ENCODE measurements at regions not wholly inside any gene's neighbourhood (a gene's known extent, or its start where the extent isn't known, plus 50 kb on each side); places are given as distances from the start of the nearest gene placed in this dataset.

GRCh38 chr6:23910420-23910819, 215.6 kb upstream of the NRSN1 start:
- Mint-ChIP-seq H3K9me3 (peaks cover 10% of the 10 kb centered on the region), H3K4me1 (peaks cover 9% of the 10 kb centered on the region), H3K27ac (no peak overlapping the region), H3K4me3 (no peak overlapping the region), H3K27me3 (ENCODE audit: low read depth) (no peaks in the 10 kb centered on the region), H3K36me3 (no peaks in the 10 kb centered on the region)
- ChIA-PET POLR2A (interaction anchor here (0.7 kb wide), 1 partner anchor 32 kb away, joined by 5 read pairs; no protein-coding TSS in a partner anchor), CTCF (interaction anchor here (0.7 kb wide), 1 partner anchor 336 kb away, joined by 3 read pairs; no protein-coding TSS in a partner anchor)
- ATAC-seq, result no peak
- TF ChIP-seq NFE2L1 (CRISPR knock-in tag; IDR thresholded peaks at IDR 0.05) (no peak), E2F1 (CRISPR knock-in tag; IDR thresholded peaks at IDR 0.05) (no peak), NR1H2 (CRISPR knock-in tag; IDR thresholded peaks at IDR 0.05) (no peak), ZNF232 (CRISPR knock-in tag; IDR thresholded peaks at IDR 0.05) (no peak), PREB (CRISPR knock-in tag; IDR thresholded peaks at IDR 0.05; ENCODE audit: borderline replicate concordance) (no peak), SMAD3 (CRISPR knock-in tag; IDR thresholded peaks at IDR 0.05; ENCODE audit: borderline replicate concordance) (no peak)
- DNase-seq (ENCODE audit: low spot score), result no peak

- Mint-ChIP-seq H3K27ac (no peak overlapping the region), H3K4me1 (no peaks in the 10 kb centered on the region), H3K4me3 (no peak overlapping the region), H3K36me3 (no peaks in the 10 kb centered on the region), H3K9me3 (no peaks in the 10 kb centered on the region), H3K27me3 (ENCODE audit: low read depth) (no peaks in the 10 kb centered on the region)
- DNase-seq (ENCODE audit: low spot score) (no peak), ATAC-seq (no peak)
- CTCF ChIA-PET, result no interaction called here
- POLR2A ChIA-PET, result interaction anchor here (0.7 kb wide), 1 partner anchor 20 kb away, joined by 3 read pairs; no protein-coding TSS in a partner anchor
- TF ChIP-seq FOXJ3 (CRISPR knock-in tag; IDR thresholded peaks at IDR 0.05; ENCODE audit: borderline replicate concordance) (no peak), ZNF121 (CRISPR knock-in tag; IDR thresholded peaks at IDR 0.05) (no peak), ZBTB43 (CRISPR knock-in tag; IDR thresholded peaks at IDR 0.05) (no peak), EMX1 (CRISPR knock-in tag; IDR thresholded peaks at IDR 0.05) (no peak), ZBTB21 (CRISPR knock-in tag; IDR thresholded peaks at IDR 0.05; ENCODE audit: borderline replicate concordance) (no peak)
- TF ChIP-seq, protein P1, sequence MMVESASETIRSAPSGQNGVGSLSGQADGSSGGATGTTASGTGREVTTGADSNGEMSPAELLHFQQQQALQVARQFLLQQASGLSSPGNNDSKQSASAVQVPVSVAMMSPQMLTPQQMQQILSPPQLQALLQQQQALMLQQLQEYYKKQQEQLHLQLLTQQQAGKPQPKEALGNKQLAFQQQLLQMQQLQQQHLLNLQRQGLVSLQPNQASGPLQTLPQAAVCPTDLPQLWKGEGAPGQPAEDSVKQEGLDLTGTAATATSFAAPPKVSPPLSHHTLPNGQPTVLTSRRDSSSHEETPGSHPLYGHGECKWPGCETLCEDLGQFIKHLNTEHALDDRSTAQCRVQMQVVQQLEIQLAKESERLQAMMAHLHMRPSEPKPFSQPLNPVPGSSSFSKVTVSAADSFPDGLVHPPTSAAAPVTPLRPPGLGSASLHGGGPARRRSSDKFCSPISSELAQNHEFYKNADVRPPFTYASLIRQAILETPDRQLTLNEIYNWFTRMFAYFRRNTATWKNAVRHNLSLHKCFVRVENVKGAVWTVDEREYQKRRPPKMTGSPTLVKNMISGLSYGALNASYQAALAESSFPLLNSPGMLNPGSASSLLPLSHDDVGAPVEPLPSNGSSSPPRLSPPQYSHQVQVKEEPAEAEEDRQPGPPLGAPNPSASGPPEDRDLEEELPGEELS (CRISPR knock-in tag; IDR thresholded peaks at IDR 0.05), result no peak
These were observed 198.1 kb upstream of the NRSN1 start for GRCh38 chr6:23927935-23928334.

- H3K4me1 Mint-ChIP-seq, result no peaks in the 10 kb centered on the region
- TF ChIP-seq, protein P2, sequence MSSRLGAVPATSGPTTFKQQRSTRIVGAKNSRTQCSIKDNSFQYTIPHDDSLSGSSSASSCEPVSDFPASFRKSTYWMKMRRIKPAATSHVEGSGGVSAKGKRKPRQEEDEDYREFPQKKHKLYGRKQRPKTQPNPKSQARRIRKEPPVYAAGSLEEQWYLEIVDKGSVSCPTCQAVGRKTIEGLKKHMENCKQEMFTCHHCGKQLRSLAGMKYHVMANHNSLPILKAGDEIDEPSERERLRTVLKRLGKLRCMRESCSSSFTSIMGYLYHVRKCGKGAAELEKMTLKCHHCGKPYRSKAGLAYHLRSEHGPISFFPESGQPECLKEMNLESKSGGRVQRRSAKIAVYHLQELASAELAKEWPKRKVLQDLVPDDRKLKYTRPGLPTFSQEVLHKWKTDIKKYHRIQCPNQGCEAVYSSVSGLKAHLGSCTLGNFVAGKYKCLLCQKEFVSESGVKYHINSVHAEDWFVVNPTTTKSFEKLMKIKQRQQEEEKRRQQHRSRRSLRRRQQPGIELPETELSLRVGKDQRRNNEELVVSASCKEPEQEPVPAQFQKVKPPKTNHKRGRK (CRISPR knock-in tag; IDR thresholded peaks at IDR 0.05; ENCODE audit: borderline replicate concordance), result no peak
- TF ChIP-seq ESRRA (CRISPR knock-in tag; IDR thresholded peaks at IDR 0.05; ENCODE audit: borderline replicate concordance) (no peak), CREB1 (CRISPR knock-in tag; IDR thresholded peaks at IDR 0.05) (no peak), PRRX2 (CRISPR knock-in tag; IDR thresholded peaks at IDR 0.05) (no peak), HMGA2 (CRISPR knock-in tag; IDR thresholded peaks at IDR 0.05) (no peak), ZNF232 (CRISPR knock-in tag; IDR thresholded peaks at IDR 0.05) (no peak), TP53 (CRISPR knock-in tag; IDR thresholded peaks at IDR 0.05) (no peak), NR1H2 (CRISPR knock-in tag; IDR thresholded peaks at IDR 0.05) (no peak), TEAD4 (CRISPR knock-in tag; IDR thresholded peaks at IDR 0.05) (no peak)
- TF ChIP-seq, protein P3, sequence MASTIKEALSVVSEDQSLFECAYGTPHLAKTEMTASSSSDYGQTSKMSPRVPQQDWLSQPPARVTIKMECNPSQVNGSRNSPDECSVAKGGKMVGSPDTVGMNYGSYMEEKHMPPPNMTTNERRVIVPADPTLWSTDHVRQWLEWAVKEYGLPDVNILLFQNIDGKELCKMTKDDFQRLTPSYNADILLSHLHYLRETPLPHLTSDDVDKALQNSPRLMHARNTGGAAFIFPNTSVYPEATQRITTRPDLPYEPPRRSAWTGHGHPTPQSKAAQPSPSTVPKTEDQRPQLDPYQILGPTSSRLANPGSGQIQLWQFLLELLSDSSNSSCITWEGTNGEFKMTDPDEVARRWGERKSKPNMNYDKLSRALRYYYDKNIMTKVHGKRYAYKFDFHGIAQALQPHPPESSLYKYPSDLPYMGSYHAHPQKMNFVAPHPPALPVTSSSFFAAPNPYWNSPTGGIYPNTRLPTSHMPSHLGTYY (CRISPR knock-in tag; IDR thresholded peaks at IDR 0.05), result no peak
- TF ChIP-seq, protein P4, sequence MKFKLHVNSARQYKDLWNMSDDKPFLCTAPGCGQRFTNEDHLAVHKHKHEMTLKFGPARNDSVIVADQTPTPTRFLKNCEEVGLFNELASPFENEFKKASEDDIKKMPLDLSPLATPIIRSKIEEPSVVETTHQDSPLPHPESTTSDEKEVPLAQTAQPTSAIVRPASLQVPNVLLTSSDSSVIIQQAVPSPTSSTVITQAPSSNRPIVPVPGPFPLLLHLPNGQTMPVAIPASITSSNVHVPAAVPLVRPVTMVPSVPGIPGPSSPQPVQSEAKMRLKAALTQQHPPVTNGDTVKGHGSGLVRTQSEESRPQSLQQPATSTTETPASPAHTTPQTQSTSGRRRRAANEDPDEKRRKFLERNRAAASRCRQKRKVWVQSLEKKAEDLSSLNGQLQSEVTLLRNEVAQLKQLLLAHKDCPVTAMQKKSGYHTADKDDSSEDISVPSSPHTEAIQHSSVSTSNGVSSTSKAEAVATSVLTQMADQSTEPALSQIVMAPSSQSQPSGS (CRISPR knock-in tag; IDR thresholded peaks at IDR 0.05; ENCODE audit: borderline replicate concordance, low read depth), result no peak
These were observed 196.8 kb upstream of the NRSN1 start for GRCh38 chr6:23929201-23929600.

More at GRCh38 chr6:23929201-23929600, 196.8 kb upstream of the NRSN1 start:
- Mint-ChIP-seq H3K27me3 (ENCODE audit: low read depth) (no peaks in the 10 kb centered on the region), H3K9me3 (peaks cover 10% of the 10 kb centered on the region), H3K27ac (no peak overlapping the region), H3K36me3 (peaks cover 2% of the 10 kb centered on the region; the same call in 1 of the 2 replicates), H3K4me3 (no peak overlapping the region)
- POLR2A ChIA-PET, result no interaction called here
- DNase-seq (ENCODE audit: low spot score) (no peak), ATAC-seq (no peak)
- CTCF ChIA-PET, result no interaction called here
